ENCODE measurements at regions not wholly inside any gene's neighbourhood (a gene's known extent, or its start where the extent isn't known, plus 50 kb on each side); places are given as distances from the start of the nearest gene placed in this dataset.

GRCh38 chr3:193929373-193929772 lies 206.6 kb upstream of the HES1 start:
- Histone ChIP-seq H3K9ac (ENCODE audit: low read depth in 1 of 3, low read length in 3 of 3) (no peak overlapping the region), H3K9me3 (ENCODE audit: control insufficient read depth in 3 of 3, low read length in 3 of 3) (peaks cover 0 to 4% (median 2%) of the 10 kb centered on the region in 3 donors), H3K4me3 (ENCODE audit: low read length in 3 of 3) (no peak overlapping the region), H3K4me1 (ENCODE audit: control insufficient read depth in 3 of 3, insufficient read depth in 3 of 3, low read length in 3 of 3) (no peaks in the 10 kb centered on the region), H3K27me3 (ENCODE audit: control insufficient read depth in 3 of 3, insufficient read depth in 3 of 3, low read length in 3 of 3) (no peaks in the 10 kb centered on the region), H3K27ac (ENCODE audit: low read depth, low read length) (no peak overlapping the region), H3K36me3 (ENCODE audit: control insufficient read depth in 3 of 3, insufficient read depth in 3 of 3, low read length in 3 of 3) (no peaks in the 10 kb centered on the region)

DNA sequence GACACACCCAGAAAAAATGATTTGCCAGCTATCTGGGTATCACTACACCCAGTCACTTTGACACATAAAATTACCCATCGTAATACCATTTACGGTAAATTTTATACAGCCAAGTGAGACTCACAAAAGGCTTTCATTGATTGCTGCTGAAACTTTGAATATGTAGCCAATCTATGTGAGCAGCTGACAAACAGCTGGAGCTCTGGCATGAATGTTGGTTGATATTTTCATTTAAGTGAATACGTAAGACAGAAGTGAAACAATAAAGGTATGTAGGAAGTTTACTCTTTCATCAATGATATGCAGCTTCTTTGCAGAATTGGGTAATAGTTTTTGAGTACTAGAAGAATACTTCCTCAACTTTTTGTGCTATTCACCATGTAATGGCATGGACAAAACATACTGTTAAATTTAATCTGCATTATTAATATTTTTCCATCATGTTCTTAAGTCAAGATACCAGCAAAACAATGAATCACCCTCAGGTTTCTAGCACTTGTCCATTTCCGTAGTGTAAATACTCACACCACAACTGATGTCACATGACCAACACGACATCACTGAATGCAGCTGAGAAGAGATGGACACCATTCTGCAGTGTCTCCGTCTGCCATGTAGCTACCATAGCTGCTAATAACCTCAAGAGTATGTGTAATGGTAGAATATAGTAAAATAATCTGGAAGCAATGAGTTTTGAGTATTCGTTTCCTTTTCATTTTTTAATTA lies 205.9 kb upstream of the HES1 start:
- Histone ChIP-seq H3K36me3 (ENCODE audit: control insufficient read depth in 3 of 3, insufficient read depth in 3 of 3, low read length in 3 of 3) (no peaks in the 10 kb centered on the region), H3K27ac (ENCODE audit: low read depth, low read length) (no peak overlapping the region), H3K9ac (ENCODE audit: low read depth in 1 of 3, low read length in 3 of 3) (no peak overlapping the region), H3K9me3 (ENCODE audit: control insufficient read depth in 3 of 3, low read length in 3 of 3) (no peaks in the 10 kb centered on the region), H3K27me3 (ENCODE audit: control insufficient read depth in 3 of 3, insufficient read depth in 3 of 3, low read length in 3 of 3) (peaks cover 0 to 2% (median 0%) of the 10 kb centered on the region in 3 donors), H3K4me1 (ENCODE audit: control insufficient read depth in 3 of 3, insufficient read depth in 3 of 3, low read length in 3 of 3) (no peaks in the 10 kb centered on the region), H3K4me3 (ENCODE audit: low read length in 3 of 3) (no peak overlapping the region)

- H3K27ac ChIP-seq (ENCODE audit: low read depth, low read length) = no peak overlapping the region
- H3K27me3 ChIP-seq (ENCODE audit: control insufficient read depth in 3 of 3, insufficient read depth in 3 of 3, low read length in 3 of 3) = peaks cover 0 to 3% (median 0%) of the 10 kb centered on the region in 3 donors
- H3K36me3 ChIP-seq (ENCODE audit: control insufficient read depth in 3 of 3, insufficient read depth in 3 of 3, low read length in 3 of 3) = no peaks in the 10 kb centered on the region
- no peaks in the 10 kb centered on the region for H3K4me1 ChIP-seq (ENCODE audit: control insufficient read depth in 3 of 3, insufficient read depth in 3 of 3, low read length in 3 of 3)
- H3K9ac ChIP-seq (ENCODE audit: low read depth in 1 of 3, low read length in 3 of 3) = no peak overlapping the region
- no peaks in the 10 kb centered on the region for H3K9me3 ChIP-seq (ENCODE audit: control insufficient read depth in 3 of 3, low read length in 3 of 3)
- H3K4me3 ChIP-seq (ENCODE audit: low read length in 3 of 3) = no peak overlapping the region
Measured at GRCh38 chr3:193932136-193932535, 203.8 kb upstream of the HES1 start.

GRCh38 chr3:193932576-193932975 lies 203.4 kb upstream of the HES1 start:
- Histone ChIP-seq H3K4me3 (ENCODE audit: low read length in 3 of 3) (no peak overlapping the region), H3K27me3 (ENCODE audit: control insufficient read depth in 3 of 3, insufficient read depth in 3 of 3, low read length in 3 of 3) (peaks cover 0 to 3% (median 0%) of the 10 kb centered on the region in 3 donors), H3K9me3 (ENCODE audit: control insufficient read depth in 3 of 3, low read length in 3 of 3) (no peaks in the 10 kb centered on the region), H3K36me3 (ENCODE audit: control insufficient read depth in 3 of 3, insufficient read depth in 3 of 3, low read length in 3 of 3) (no peaks in the 10 kb centered on the region), H3K4me1 (ENCODE audit: control insufficient read depth in 3 of 3, insufficient read depth in 3 of 3, low read length in 3 of 3) (no peaks in the 10 kb centered on the region), H3K9ac (ENCODE audit: low read depth in 1 of 3, low read length in 3 of 3) (no peak overlapping the region), H3K27ac (ENCODE audit: low read depth, low read length) (no peak overlapping the region)

GRCh38 chr3:193933451-193933850 lies 202.5 kb upstream of the HES1 start:
- Histone ChIP-seq H3K27me3 (ENCODE audit: control insufficient read depth in 3 of 3, insufficient read depth in 3 of 3, low read length in 3 of 3) (peaks cover 0 to 4% (median 0%) of the 10 kb centered on the region in 3 donors), H3K36me3 (ENCODE audit: control insufficient read depth in 3 of 3, insufficient read depth in 3 of 3, low read length in 3 of 3) (no peaks in the 10 kb centered on the region)

DNA sequence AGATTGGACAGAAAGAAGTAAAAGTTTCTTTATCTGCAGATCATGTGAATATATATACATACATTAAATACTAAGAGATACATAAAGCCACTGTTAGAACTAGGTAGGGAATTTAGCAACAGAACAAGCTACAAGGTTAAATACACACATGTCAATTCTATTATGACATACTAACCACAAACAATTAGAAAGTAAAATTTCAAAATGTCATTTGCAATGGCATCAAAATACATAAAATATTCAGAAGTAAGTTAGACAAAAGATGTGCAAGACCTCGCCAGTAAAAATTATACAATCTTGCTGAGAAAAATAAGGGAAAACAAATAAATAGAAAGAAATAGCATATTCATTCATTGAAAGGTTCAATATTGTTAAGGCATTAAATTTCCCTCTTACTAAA lies 200.0 kb upstream of the HES1 start:
- H3K4me1 ChIP-seq (ENCODE audit: control insufficient read depth in 3 of 3, insufficient read depth in 3 of 3, low read length in 3 of 3) = no peaks in the 10 kb centered on the region

More at GRCh38 chr3:193933451-193933850, 202.5 kb upstream of the HES1 start:
- Histone ChIP-seq H3K27ac (ENCODE audit: low read depth, low read length) (no peak overlapping the region), H3K9me3 (ENCODE audit: control insufficient read depth in 3 of 3, low read length in 3 of 3) (no peaks in the 10 kb centered on the region), H3K4me1 (ENCODE audit: control insufficient read depth in 3 of 3, insufficient read depth in 3 of 3, low read length in 3 of 3) (no peaks in the 10 kb centered on the region), H3K4me3 (ENCODE audit: low read length in 3 of 3) (no peak overlapping the region), H3K9ac (ENCODE audit: low read depth in 1 of 3, low read length in 3 of 3) (no peak overlapping the region)

GRCh38 chr3:193938613-193939012 lies 197.3 kb upstream of the HES1 start:
- Histone ChIP-seq H3K27me3 (ENCODE audit: control insufficient read depth in 3 of 3, insufficient read depth in 3 of 3, low read length in 3 of 3) (peaks cover 0 to 10% (median 0%) of the 10 kb centered on the region in 3 donors), H3K36me3 (ENCODE audit: control insufficient read depth in 3 of 3, insufficient read depth in 3 of 3, low read length in 3 of 3) (no peaks in the 10 kb centered on the region), H3K27ac (ENCODE audit: low read depth, low read length) (no peak overlapping the region), H3K4me1 (ENCODE audit: control insufficient read depth in 3 of 3, insufficient read depth in 3 of 3, low read length in 3 of 3) (no peaks in the 10 kb centered on the region), H3K9ac (ENCODE audit: low read depth in 1 of 3, low read length in 3 of 3) (no peak overlapping the region), H3K9me3 (ENCODE audit: control insufficient read depth in 3 of 3, low read length in 3 of 3) (no peaks in the 10 kb centered on the region), H3K4me3 (ENCODE audit: low read length in 3 of 3) (no peak overlapping the region)

More for the DNA sequence above, 200.0 kb upstream of the HES1 start:
- Histone ChIP-seq H3K4me3 (ENCODE audit: low read length in 3 of 3) (no peak overlapping the region), H3K27ac (ENCODE audit: low read depth, low read length) (no peak overlapping the region), H3K36me3 (ENCODE audit: control insufficient read depth in 3 of 3, insufficient read depth in 3 of 3, low read length in 3 of 3) (no peaks in the 10 kb centered on the region), H3K9me3 (ENCODE audit: control insufficient read depth in 3 of 3, low read length in 3 of 3) (no peaks in the 10 kb centered on the region), H3K27me3 (ENCODE audit: control insufficient read depth in 3 of 3, insufficient read depth in 3 of 3, low read length in 3 of 3) (peaks cover 0 to 7% (median 0%) of the 10 kb centered on the region in 3 donors), H3K9ac (ENCODE audit: low read depth in 1 of 3, low read length in 3 of 3) (no peak overlapping the region)

DNA sequence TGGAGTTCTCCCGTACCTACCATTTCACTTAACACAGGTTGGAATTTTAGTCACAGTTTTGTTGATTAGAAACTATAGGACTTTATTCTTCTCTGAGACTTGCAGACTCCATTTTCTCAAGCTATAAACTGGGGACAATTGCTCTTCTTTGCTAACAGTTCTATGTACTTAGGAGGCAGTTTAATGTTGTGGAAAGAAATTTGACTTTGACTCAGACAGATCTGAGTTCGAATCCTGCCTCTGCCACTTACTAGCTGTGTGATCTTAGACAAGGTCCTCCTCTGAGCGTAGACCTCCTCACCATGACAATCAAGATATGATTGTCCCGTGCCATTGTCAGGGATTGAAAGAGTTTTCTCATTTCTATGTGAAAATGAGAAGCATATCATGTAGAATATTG lies 196.4 kb upstream of the HES1 start:
- no peaks in the 10 kb centered on the region for H3K4me1 ChIP-seq (ENCODE audit: control insufficient read depth in 3 of 3, insufficient read depth in 3 of 3, low read length in 3 of 3)
- H3K9me3 ChIP-seq (ENCODE audit: control insufficient read depth in 3 of 3, low read length in 3 of 3) = no peaks in the 10 kb centered on the region
- H3K27me3 ChIP-seq (ENCODE audit: control insufficient read depth in 3 of 3, insufficient read depth in 3 of 3, low read length in 3 of 3) = peaks cover 0 to 10% (median 0%) of the 10 kb centered on the region in 3 donors
- no peak overlapping the region for H3K9ac ChIP-seq (ENCODE audit: low read depth in 1 of 3, low read length in 3 of 3)
- no peaks in the 10 kb centered on the region for H3K36me3 ChIP-seq (ENCODE audit: control insufficient read depth in 3 of 3, insufficient read depth in 3 of 3, low read length in 3 of 3)
- no peak overlapping the region for H3K4me3 ChIP-seq (ENCODE audit: low read length in 3 of 3)
- no peak overlapping the region for H3K27ac ChIP-seq (ENCODE audit: low read depth, low read length)

DNA sequence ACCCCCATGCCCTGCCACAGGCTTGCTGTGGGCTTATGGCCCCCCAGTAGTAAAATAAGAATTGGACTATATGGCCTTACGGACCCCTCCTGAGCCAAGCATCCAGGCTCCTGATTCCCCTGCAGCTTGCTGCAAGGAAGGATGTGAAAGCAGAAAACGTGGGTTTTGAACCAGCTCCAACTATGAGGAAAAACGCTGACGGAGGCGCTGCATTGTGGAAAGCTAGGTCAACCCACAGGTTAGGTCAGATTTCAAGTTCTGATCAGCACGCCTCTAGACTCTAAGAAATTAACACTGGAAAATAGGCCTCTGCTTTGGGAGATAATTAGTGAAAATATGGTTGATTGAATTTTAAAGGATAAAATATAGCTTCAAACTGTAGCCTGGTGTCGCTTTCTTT lies 195.4 kb upstream of the HES1 start:
- H3K36me3 ChIP-seq (ENCODE audit: control insufficient read depth in 3 of 3, insufficient read depth in 3 of 3, low read length in 3 of 3) = no peaks in the 10 kb centered on the region
- no peak overlapping the region for H3K9ac ChIP-seq (ENCODE audit: low read depth in 1 of 3, low read length in 3 of 3)
- H3K4me1 ChIP-seq (ENCODE audit: control insufficient read depth in 3 of 3, insufficient read depth in 3 of 3, low read length in 3 of 3) = no peaks in the 10 kb centered on the region
- H3K27me3 ChIP-seq (ENCODE audit: control insufficient read depth in 3 of 3, insufficient read depth in 3 of 3, low read length in 3 of 3) = peaks cover 0 to 6% (median 0%) of the 10 kb centered on the region in 3 donors
- H3K27ac ChIP-seq (ENCODE audit: low read depth, low read length) = no peak overlapping the region
- H3K9me3 ChIP-seq (ENCODE audit: control insufficient read depth in 3 of 3, low read length in 3 of 3) = no peaks in the 10 kb centered on the region
- no peak overlapping the region for H3K4me3 ChIP-seq (ENCODE audit: low read length in 3 of 3)

DNA sequence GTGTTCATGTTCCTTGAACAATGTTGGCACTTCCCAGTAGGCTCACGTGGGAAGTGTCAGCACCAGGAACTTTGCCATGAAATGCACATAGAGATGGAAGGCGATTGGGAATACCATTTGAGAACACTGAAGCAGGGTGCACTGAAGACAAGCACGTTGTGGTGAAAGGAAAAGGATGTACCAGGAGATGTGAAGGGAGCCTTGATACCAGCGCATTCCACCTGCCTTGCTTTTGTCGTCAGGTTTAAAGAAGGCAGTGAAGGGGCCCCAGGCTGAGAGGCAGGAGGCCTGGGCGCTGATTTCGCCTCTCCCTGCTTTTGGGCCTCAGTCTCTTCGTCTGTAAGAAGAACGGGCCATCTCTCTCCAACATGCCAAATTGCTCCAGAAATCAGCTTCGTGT lies 194.5 kb upstream of the HES1 start:
- Histone ChIP-seq H3K9me3 (ENCODE audit: control insufficient read depth in 3 of 3, low read length in 3 of 3) (no peaks in the 10 kb centered on the region), H3K9ac (ENCODE audit: low read depth in 1 of 3, low read length in 3 of 3) (no peak overlapping the region), H3K4me1 (ENCODE audit: control insufficient read depth in 3 of 3, insufficient read depth in 3 of 3, low read length in 3 of 3) (no peaks in the 10 kb centered on the region), H3K4me3 (ENCODE audit: low read length in 3 of 3) (no peak overlapping the region), H3K27ac (ENCODE audit: low read depth, low read length) (no peak overlapping the region), H3K27me3 (ENCODE audit: control insufficient read depth in 3 of 3, insufficient read depth in 3 of 3, low read length in 3 of 3) (peaks cover 0 to 6% (median 0%) of the 10 kb centered on the region in 3 donors), H3K36me3 (ENCODE audit: control insufficient read depth in 3 of 3, insufficient read depth in 3 of 3, low read length in 3 of 3) (no peaks in the 10 kb centered on the region)
